Fibroblast of lung (primary cell): ENCODE measurements at regions not wholly inside any gene's neighbourhood (a gene's known extent, or its start where the extent isn't known, plus 50 kb on each side); places are given as distances from the start of the nearest gene placed in this dataset.
A peak's percentile ranks its signal among the peaks of the same experiment; 100 is the strongest.

Experiments
- DNase-seq, 2 donors: peaks; one replicate each; pipeline versions ENCODE4 v3.0.0 to v3.0.0-alpha.2; 2010; ENCODE audit warnings: low read depth in 2 of 2
- H2AFZ ChIP-seq: 2 replicates; pipeline ENCODE4 v1.5.1; 2012; ENCODE audit warnings: low read length, control low read depth, inconsistent platforms
- H3K27ac ChIP-seq: 2 replicates; pipeline ENCODE4 v1.5.1; 2011; ENCODE audit warnings: low read length, control low read depth; ENCODE audit not compliant: insufficient read depth
- H3K27me3 ChIP-seq: 2 replicates; pipeline ENCODE4 v1.5.1; 2011; ENCODE audit warnings: mild to moderate bottlenecking, low read length; ENCODE audit not compliant: control insufficient read depth, insufficient read depth
- H3K36me3 ChIP-seq: 2 replicates; pipeline ENCODE4 v1.5.1; 2011; ENCODE audit warnings: low read length; ENCODE audit not compliant: control insufficient read depth, insufficient read depth
- H3K4me1 ChIP-seq: 2 replicates; pipeline ENCODE4 v1.5.1; 2011; ENCODE audit warnings: low read length; ENCODE audit not compliant: control insufficient read depth, insufficient read depth; ENCODE audit errors: extremely low read depth
- H3K4me2 ChIP-seq: 2 replicates; pipeline ENCODE4 v1.5.1; 2011; ENCODE audit warnings: low read length, control low read depth; ENCODE audit not compliant: insufficient read depth; ENCODE audit errors: extremely low read depth
- H3K4me3 ChIP-seq, 4 experiments: fragments of 200-600 bp in 1 of 4; sonication (generic) in 1 of 4; replicated peaks in 1 of 4; 2 replicates each; pipeline ENCODE4 v1.5.1; 2011 to 2016; ENCODE audit warnings: low read length in 4 of 4, low read depth in 3 of 4, mild to moderate bottlenecking in 3 of 4, control low read depth in 2 of 4, inconsistent platforms in 1 of 4, mixed read lengths in 1 of 4; ENCODE audit not compliant: insufficient read depth in 1 of 4; ENCODE audit errors: control extremely low read depth in 1 of 4
- H3K79me2 ChIP-seq: 2 replicates; pipeline ENCODE4 v1.5.1; 2012; ENCODE audit warnings: mild to moderate bottlenecking, low read length, inconsistent platforms; ENCODE audit not compliant: control insufficient read depth, insufficient read depth
- H3K9ac ChIP-seq: 2 replicates; pipeline ENCODE4 v1.5.1; 2011; ENCODE audit warnings: mild to moderate bottlenecking, low read length, control low read depth; ENCODE audit not compliant: insufficient read depth
- H3K9me3 ChIP-seq: 2 replicates; pipeline ENCODE4 v1.5.1; 2012; ENCODE audit warnings: low read depth, low read length; ENCODE audit not compliant: control insufficient read depth, insufficient read depth
- H4K20me1 ChIP-seq: 2 replicates; pipeline ENCODE4 v1.5.1; 2011; ENCODE audit warnings: low read length; ENCODE audit not compliant: control insufficient read depth, insufficient read depth; ENCODE audit errors: extremely low read depth
- EZH2 ChIP-seq: IDR thresholded peaks from 2 replicates; pipeline ENCODE4 v1.5.1; 2012; ENCODE audit warnings: low read length, control low read depth, mild to moderate bottlenecking; ENCODE audit errors: missing control alignments
- TF ChIP-seq, protein P1 (sequence below), 2 donors: IDR thresholded peaks in 1 of 2; conservative IDR thresholded peaks in 1 of 2; 1 replicate in 1 of 2; 2 replicates in 1 of 2; pipeline ENCODE4 v1.5.1; 2011 to 2012; ENCODE audit warnings: low read length in 2 of 2, control low read depth in 1 of 2, inconsistent platforms in 1 of 2, low read depth in 1 of 2, mild to moderate bottlenecking in 1 of 2

DNA sequence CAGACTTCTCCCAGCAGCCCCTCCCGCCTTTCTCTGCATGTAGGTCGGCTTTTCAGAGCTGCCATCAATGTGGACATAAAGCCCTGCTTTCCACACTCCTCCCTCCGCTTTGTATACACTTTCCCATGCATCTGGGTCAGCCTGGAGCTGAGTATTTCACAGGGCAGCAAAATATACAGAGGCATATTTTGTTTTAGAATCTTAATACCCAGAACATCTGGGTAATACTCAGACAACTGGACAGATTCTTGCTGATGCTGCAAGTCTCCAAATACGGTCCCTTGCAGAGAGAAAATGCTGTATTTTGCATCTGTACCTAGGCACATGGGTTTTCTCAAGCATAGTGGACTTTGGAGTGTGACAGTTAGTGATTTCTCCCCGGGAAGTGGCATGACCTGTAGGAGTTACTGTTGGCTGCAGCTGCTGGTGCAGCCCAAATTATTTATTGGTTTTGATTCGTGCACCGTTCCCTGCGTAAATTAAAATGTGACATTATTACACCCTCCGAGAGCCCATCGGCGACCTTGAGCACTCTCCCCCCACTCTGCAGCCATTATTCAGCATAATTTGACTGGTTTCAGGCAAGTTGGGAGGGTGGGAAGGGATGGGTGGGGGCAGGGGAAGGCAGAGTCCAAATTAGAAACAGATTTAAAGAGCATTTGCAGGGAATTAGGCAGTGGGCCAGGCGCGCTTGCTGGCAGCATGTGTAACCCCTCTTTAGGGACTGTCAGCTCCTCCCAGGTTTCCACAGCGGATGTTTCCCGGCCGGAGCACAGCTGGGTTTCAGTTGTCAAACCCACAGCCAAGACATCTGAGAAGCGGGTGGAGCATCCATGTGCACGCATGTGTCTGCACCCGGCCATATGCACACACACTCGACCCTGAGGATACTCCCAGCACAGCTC lies 100.8 kb downstream of the CPN2 start:
- TF ChIP-seq, protein P1, sequence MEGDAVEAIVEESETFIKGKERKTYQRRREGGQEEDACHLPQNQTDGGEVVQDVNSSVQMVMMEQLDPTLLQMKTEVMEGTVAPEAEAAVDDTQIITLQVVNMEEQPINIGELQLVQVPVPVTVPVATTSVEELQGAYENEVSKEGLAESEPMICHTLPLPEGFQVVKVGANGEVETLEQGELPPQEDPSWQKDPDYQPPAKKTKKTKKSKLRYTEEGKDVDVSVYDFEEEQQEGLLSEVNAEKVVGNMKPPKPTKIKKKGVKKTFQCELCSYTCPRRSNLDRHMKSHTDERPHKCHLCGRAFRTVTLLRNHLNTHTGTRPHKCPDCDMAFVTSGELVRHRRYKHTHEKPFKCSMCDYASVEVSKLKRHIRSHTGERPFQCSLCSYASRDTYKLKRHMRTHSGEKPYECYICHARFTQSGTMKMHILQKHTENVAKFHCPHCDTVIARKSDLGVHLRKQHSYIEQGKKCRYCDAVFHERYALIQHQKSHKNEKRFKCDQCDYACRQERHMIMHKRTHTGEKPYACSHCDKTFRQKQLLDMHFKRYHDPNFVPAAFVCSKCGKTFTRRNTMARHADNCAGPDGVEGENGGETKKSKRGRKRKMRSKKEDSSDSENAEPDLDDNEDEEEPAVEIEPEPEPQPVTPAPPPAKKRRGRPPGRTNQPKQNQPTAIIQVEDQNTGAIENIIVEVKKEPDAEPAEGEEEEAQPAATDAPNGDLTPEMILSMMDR (conservative IDR thresholded peaks at IDR 0.05 in 1 of 2, IDR thresholded peaks at IDR 0.05 in 1 of 2; ENCODE audit: low read depth in 1 of 2, low read length in 2 of 2) = no peak
- no peak for TF ChIP-seq EZH2
- no peaks in the 10 kb centered on the region for H3K79me2 ChIP-seq
- DNase-seq = peak; percentile 60 to 88
- no peaks in the 10 kb centered on the region for H3K36me3 ChIP-seq
- peaks cover 33% of the 10 kb centered on the region for H3K27me3 ChIP-seq
- H3K27ac ChIP-seq = no peak overlapping the region
- H2AFZ ChIP-seq = no peak overlapping the region
- H3K9ac ChIP-seq = no peak overlapping the region
- no peak overlapping the region for H3K4me3 ChIP-seq
- H3K4me1 ChIP-seq = peaks cover 4% of the 10 kb centered on the region
- no peak overlapping the region for H3K4me2 ChIP-seq
- H3K9me3 ChIP-seq = no peaks in the 10 kb centered on the region
- H4K20me1 ChIP-seq = no peaks in the 10 kb centered on the region

DNA sequence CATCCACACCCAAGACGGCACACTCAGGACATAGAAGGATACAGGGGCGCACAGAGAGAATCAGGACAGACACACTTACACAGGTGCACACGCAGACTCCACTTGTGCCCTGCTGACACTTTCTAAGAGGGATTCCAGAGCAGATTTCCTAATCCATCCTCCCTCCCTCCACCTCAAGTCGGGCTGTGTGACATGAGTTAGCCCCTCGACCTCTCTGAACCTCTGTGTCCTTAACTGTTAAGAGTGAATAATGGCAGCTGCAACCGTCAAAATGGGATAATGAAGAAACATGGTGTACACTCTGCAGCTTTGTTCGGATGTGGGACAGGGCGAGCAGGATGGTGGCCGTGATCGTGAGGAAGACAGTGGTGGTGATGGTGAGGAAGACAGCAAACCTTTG lies 100.1 kb downstream of the CPN2 start:
- no peaks in the 10 kb centered on the region for H4K20me1 ChIP-seq
- no peaks in the 10 kb centered on the region for H3K36me3 ChIP-seq
- no peak for DNase-seq
- peaks cover 29% of the 10 kb centered on the region for H3K27me3 ChIP-seq
- H3K27ac ChIP-seq = no peak overlapping the region
- H3K4me3 ChIP-seq = no peak overlapping the region
- no peaks in the 10 kb centered on the region for H3K79me2 ChIP-seq
- no peak for TF ChIP-seq EZH2
- TF ChIP-seq, protein P1 (conservative IDR thresholded peaks at IDR 0.05 in 1 of 2, IDR thresholded peaks at IDR 0.05 in 1 of 2; ENCODE audit: low read depth in 1 of 2, low read length in 2 of 2) = no peak
- H3K4me2 ChIP-seq = no peak overlapping the region
- peaks cover 4% of the 10 kb centered on the region for H3K4me1 ChIP-seq
- no peak overlapping the region for H2AFZ ChIP-seq
- no peak overlapping the region for H3K9ac ChIP-seq
- H3K9me3 ChIP-seq = no peaks in the 10 kb centered on the region

DNA sequence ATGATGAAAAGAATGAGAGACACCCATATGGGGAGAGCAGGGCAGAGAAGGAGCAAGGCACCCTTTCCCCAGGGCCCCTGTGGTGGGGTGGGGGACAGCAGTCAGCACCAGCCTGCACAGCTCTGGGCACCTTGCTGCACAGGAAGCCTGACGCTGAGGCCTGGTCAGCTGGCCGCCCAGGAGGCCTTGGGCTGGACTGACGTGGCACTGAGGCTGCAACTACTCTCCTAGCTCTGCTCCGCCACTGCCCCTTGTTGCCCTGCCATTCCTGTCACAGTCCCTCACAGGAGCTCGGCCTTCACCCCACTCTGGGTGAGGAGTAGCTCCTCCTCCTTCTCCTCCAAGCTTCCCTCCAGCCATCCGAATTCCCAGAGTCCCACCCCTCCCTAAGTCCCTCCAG lies 99.7 kb downstream of the CPN2 start:
- DNase-seq = no peak
- Histone ChIP-seq H3K4me2 (no peak overlapping the region), H3K9ac (no peak overlapping the region), H3K9me3 (no peaks in the 10 kb centered on the region), H2AFZ (no peak overlapping the region), H4K20me1 (no peaks in the 10 kb centered on the region), H3K27me3 (peaks cover 29% of the 10 kb centered on the region), H3K79me2 (no peaks in the 10 kb centered on the region), H3K27ac (no peak overlapping the region), H3K4me1 (peaks cover 4% of the 10 kb centered on the region), H3K4me3 (no peak overlapping the region), H3K36me3 (no peaks in the 10 kb centered on the region)
- TF ChIP-seq, protein P1 (conservative IDR thresholded peaks at IDR 0.05 in 1 of 2, IDR thresholded peaks at IDR 0.05 in 1 of 2; ENCODE audit: low read depth in 1 of 2, low read length in 2 of 2) = no peak
- no peak for TF ChIP-seq EZH2
